SK-N-SH treated with all-trans-retinoic acid at 6 μM for 48 hours (cell line): ENCODE measurements at regions not wholly inside any gene's neighbourhood (a gene's known extent, or its start where the extent isn't known, plus 50 kb on each side); places are given as distances from the start of the nearest gene placed in this dataset.
A peak's percentile ranks its signal among the peaks of the same experiment; 100 is the strongest.

Experiments used
- ATAC-seq: fragments of 200-7000 bp; cut with Tn5 transposase; 3 replicates; pipeline ENCODE4 v1.9.1; 2020; ENCODE audit warnings: mild to moderate bottlenecking, moderate library complexity
- ARNTL ChIP-seq: fragments of 450-650 bp; formaldehyde crosslinking; IDR thresholded peaks from 2 replicates; pipeline ENCODE4 v1.5.0; 2020; ENCODE audit warnings: low read depth, mild to moderate bottlenecking, moderate library complexity, borderline replicate concordance
- BACH2 ChIP-seq: fragments of 250-450 bp; sonication (Bioruptor Pico); IDR thresholded peaks from 2 replicates; pipeline ENCODE4 v1.9.0; 2021; ENCODE audit warnings: mild to moderate bottlenecking, borderline replicate concordance
- CREB5 ChIP-seq: fragments of 250-450 bp; sonication (Bioruptor Pico); IDR thresholded peaks from 2 replicates; pipeline ENCODE4 v1.5.1; 2020; ENCODE audit warnings: low read depth, mild to moderate bottlenecking, moderate library complexity
- ESRRG ChIP-seq: fragments of 250-450 bp; sonication (Bioruptor Pico); IDR thresholded peaks from 2 replicates; pipeline ENCODE4 v1.6.1; 2021; ENCODE audit warnings: mild to moderate bottlenecking
- GLIS3 ChIP-seq: fragments of 250-450 bp; sonication (Bioruptor Pico); IDR thresholded peaks from 2 replicates; pipeline ENCODE4 v1.5.0; 2020; ENCODE audit warnings: mild to moderate bottlenecking, moderate library complexity
- ISL1 ChIP-seq: fragments of 250-450 bp; sonication (Bioruptor Pico); IDR thresholded peaks from 2 replicates; pipeline ENCODE4 v2.1.2; 2022; ENCODE audit warnings: mild to moderate bottlenecking, moderate library complexity
- PATZ1 ChIP-seq: fragments of 250-450 bp; sonication (Bioruptor Pico); IDR thresholded peaks from 2 replicates; pipeline ENCODE4 v1.8.0; 2020; ENCODE audit warnings: mild to moderate bottlenecking, moderate library complexity, borderline replicate concordance
- POU6F1 ChIP-seq: fragments of 250-450 bp; sonication (Bioruptor Pico); IDR thresholded peaks from 2 replicates; pipeline ENCODE4 v1.8.0; 2021; ENCODE audit warnings: low read depth, mild to moderate bottlenecking, moderate library complexity, borderline replicate concordance
- PPARA ChIP-seq: fragments of 250-450 bp; sonication (Bioruptor Pico); IDR thresholded peaks from 2 replicates; pipeline ENCODE4 v1.5.0; 2020; ENCODE audit warnings: mild to moderate bottlenecking, borderline replicate concordance
- RARB ChIP-seq: fragments of 250-450 bp; sonication (Bioruptor Pico); IDR thresholded peaks from 2 replicates; pipeline ENCODE4 v1.8.0; 2021; ENCODE audit warnings: mild to moderate bottlenecking, moderate library complexity
- SNAI2 ChIP-seq: fragments of 250-450 bp; sonication (Bioruptor Pico); IDR thresholded peaks from 2 replicates; pipeline ENCODE4 v1.5.0; 2020; ENCODE audit warnings: mild to moderate bottlenecking, moderate library complexity
- TCF4 ChIP-seq: fragments of 250-450 bp; sonication (Bioruptor Pico); IDR thresholded peaks from 2 replicates; pipeline ENCODE4 v1.8.0; 2021; ENCODE audit warnings: mild to moderate bottlenecking, moderate library complexity, borderline replicate concordance
- TOX ChIP-seq: fragments of 250-450 bp; sonication (Bioruptor Pico); IDR thresholded peaks from 2 replicates; pipeline ENCODE4 v1.8.0; 2021; ENCODE audit warnings: mild to moderate bottlenecking, moderate library complexity, borderline replicate concordance
- TSHZ2 ChIP-seq: fragments of 250-450 bp; sonication (Bioruptor Pico); IDR thresholded peaks from 2 replicates; pipeline ENCODE4 v1.5.0; 2020; ENCODE audit warnings: mild to moderate bottlenecking, moderate library complexity
- ZC3H10 ChIP-seq: fragments of 250-450 bp; sonication (Bioruptor Pico); IDR thresholded peaks from 2 replicates; pipeline ENCODE4 v1.5.1; 2021; ENCODE audit warnings: mild to moderate bottlenecking, moderate library complexity
- ZFP3 ChIP-seq: fragments of 250-450 bp; sonication (Bioruptor Pico); IDR thresholded peaks from 2 replicates; pipeline ENCODE4 v1.5.0; 2020; ENCODE audit warnings: mild to moderate bottlenecking, moderate library complexity
- ZFP30 ChIP-seq: fragments of 450-650 bp; formaldehyde crosslinking; IDR thresholded peaks from 2 replicates; pipeline ENCODE4 v1.5.0; 2022; ENCODE audit warnings: mild to moderate bottlenecking, moderate library complexity
- ZNF565 ChIP-seq: fragments of 450-650 bp; formaldehyde crosslinking; conservative IDR thresholded peaks from 2 replicates; pipeline ENCODE4 v1.5.0; 2020; ENCODE audit warnings: low read depth, mild to moderate bottlenecking, moderate library complexity
- ZNF70 ChIP-seq: fragments of 450-650 bp; formaldehyde crosslinking; IDR thresholded peaks from 2 replicates; pipeline ENCODE4 v1.5.0; 2020; ENCODE audit warnings: mild to moderate bottlenecking, moderate library complexity
- ZNF8 ChIP-seq: fragments of 450-650 bp; formaldehyde crosslinking; IDR thresholded peaks from 2 replicates; pipeline ENCODE4 v1.5.0; 2020; ENCODE audit warnings: mild to moderate bottlenecking, moderate library complexity

GRCh38 chr14:34034447-34035176 is 83.7 kb upstream of the EGLN3 start (continued):
- no peak for TF ChIP-seq PPARA (CRISPR knock-in tag)
- TF ChIP-seq, all 23 proteins: peak for 0

GRCh38 chr14:34032720-34033119 is 81.8 kb upstream of the EGLN3 start:
- ATAC-seq: no peak
- TF ChIP-seq ZFP3 (CRISPR knock-in tag) (no peak), ISL1 (CRISPR knock-in tag) (no peak), PPARA (CRISPR knock-in tag) (no peak), GLIS3 (CRISPR knock-in tag) (no peak)
- TF ChIP-seq, all 23 proteins: peak for 0

- no peak for ATAC-seq
- TF ChIP-seq ZNF565 (no peak), GLIS3 (CRISPR knock-in tag) (no peak), TCF4 (peak; percentile 87)
Measured at GRCh38 chr14:34030864-34031263, 80.0 kb upstream of the EGLN3 start.

GRCh38 chr14:34029921-34030334 is 79.1 kb upstream of the EGLN3 start:
- ATAC-seq: no peak
- no peak for TF ChIP-seq ZNF8
- no peak for TF ChIP-seq TOX (CRISPR knock-in tag)
- TF ChIP-seq ISL1 (CRISPR knock-in tag): no peak
- no peak for TF ChIP-seq TCF4
- TF ChIP-seq TSHZ2 (CRISPR knock-in tag): no peak
- no peak for TF ChIP-seq ZC3H10 (CRISPR knock-in tag)
- no peak for TF ChIP-seq CREB5
- TF ChIP-seq POU6F1 (CRISPR knock-in tag): no peak
- no peak for TF ChIP-seq ESRRG (CRISPR knock-in tag)
- TF ChIP-seq ZFP3 (CRISPR knock-in tag): no peak
- no peak for TF ChIP-seq ZNF70 (CRISPR knock-in tag)
- no peak for TF ChIP-seq GLIS3 (CRISPR knock-in tag)
- TF ChIP-seq RARB: no peak
- TF ChIP-seq PPARA (CRISPR knock-in tag): no peak
- TF ChIP-seq PATZ1 (CRISPR knock-in tag): no peak
- TF ChIP-seq SNAI2: no peak
- no peak for TF ChIP-seq ARNTL (CRISPR knock-in tag)

- no peak for TF ChIP-seq RARB
- TF ChIP-seq ZNF8: no peak
- TF ChIP-seq PATZ1 (CRISPR knock-in tag): no peak
- no peak for TF ChIP-seq ZFP30
- TF ChIP-seq TCF4: no peak
- no peak for TF ChIP-seq ZNF70 (CRISPR knock-in tag)
- TF ChIP-seq BACH2 (CRISPR knock-in tag): no peak
- TF ChIP-seq SNAI2: no peak
- no peak for TF ChIP-seq GLIS3 (CRISPR knock-in tag)
- no peak for TF ChIP-seq CREB5
- no peak for TF ChIP-seq ARNTL (CRISPR knock-in tag)
- TF ChIP-seq ZFP3 (CRISPR knock-in tag): no peak
- no peak for TF ChIP-seq ESRRG (CRISPR knock-in tag)
- no peak for ATAC-seq
Measured at GRCh38 chr14:34027990-34028495, 77.2 kb upstream of the EGLN3 start.
